AG04450 (cell line): ENCODE measurements at regions not wholly inside any gene's neighbourhood (a gene's known extent, or its start where the extent isn't known, plus 50 kb on each side); places are given as distances from the start of the nearest gene placed in this dataset. TPM values are rescaled to one million over a fixed set of nuclear protein-coding genes. Genes with fewer than 3 reads are reported as not detected.

Experiments used
- CTCF ChIA-PET: fragments of 300-600, 350-600 bp; formaldehyde crosslinking; extraction: SDS; loops from one replicate; lab custom pipeline; 2022; ENCODE audit warnings: antibody characterized with exemption, inconsistent platforms; lab: Charles Lee
- POLR2A ChIA-PET: fragments of 350-600 bp; formaldehyde crosslinking; extraction: SDS; loops from one replicate; lab custom pipeline; 2021; ENCODE audit warnings: antibody characterized with exemption, inconsistent platforms; lab: Yijun Ruan, JAX
- DNase-seq: peaks from one replicate; pipeline ENCODE4 v3.0.0-alpha.2; 2011; ENCODE audit warnings: low read depth, low spot score
- H3K27ac ChIP-seq: one replicate; pipeline ENCODE4 v1.5.1; 2012; ENCODE audit warnings: low read depth, low read length, control low read depth
- H3K27me3 ChIP-seq: one replicate; pipeline ENCODE4 v1.6.0; 2012; ENCODE audit warnings: low read length; ENCODE audit not compliant: control insufficient read depth, insufficient read depth
- H3K4me3 ChIP-seq: 2 replicates; pipeline ENCODE4 v1.5.1; 2011; ENCODE audit warnings: mild to moderate bottlenecking, low read depth, low read length, control low read depth
- H3K9me3 ChIP-seq: 2 replicates; pipeline ENCODE4 v1.5.1; 2012; ENCODE audit warnings: low read length; ENCODE audit not compliant: control insufficient read depth, insufficient read depth
- CTCF ChIP-seq: IDR thresholded peaks from 2 replicates; pipeline ENCODE4 v1.5.1; 2011; ENCODE audit warnings: low read depth, low read length, control low read depth, inconsistent platforms
- small RNA-seq: library from RNA; depleted of rRNA; stranded (forward); fragments of <200 nt; gene quantifications from one replicate; pipeline ENCODE3, GENCODE V24; 2012; ENCODE audit warnings: low read depth; ENCODE audit not compliant: insufficient read length

- H3K27ac ChIP-seq = no peak overlapping the region
- no peak for TF ChIP-seq CTCF
- H3K4me3 ChIP-seq = no peak overlapping the region
- no peak for DNase-seq
- ChIA-PET POLR2A (no interaction called here), CTCF (no interaction called here)
- H3K27me3 ChIP-seq = no peaks in the 10 kb centered on the region
- H3K9me3 ChIP-seq = no peaks in the 10 kb centered on the region
Measured at GRCh38 chrX:21319323-21319722, 54.9 kb upstream of the CNKSR2 start.

Small RNA genes lying in the stretch of these regions (small RNA-seq; reads per million reads assigned to genes)
- gene RNU6-133P = not detected
